OCI-LY7 (cell line): ENCODE measurements at regions not wholly inside any gene's neighbourhood (a gene's known extent, or its start where the extent isn't known, plus 50 kb on each side); places are given as distances from the start of the nearest gene placed in this dataset.

Experiments
- CTCF ChIP-seq: fragments of 200-600 bp; sonication (generic); conservative IDR thresholded peaks from 2 replicates; pipeline ENCODE4 v1.5.1; 2014; ENCODE audit warnings: mild to moderate bottlenecking, antibody characterized with exemption, low read length, moderate library complexity, mixed read lengths
- EZH2phosphoT487 ChIP-seq: fragments of 200-600 bp; sonication (generic); IDR thresholded peaks from 2 replicates; pipeline ENCODE4 v1.6.1; 2018; ENCODE audit warnings: low read depth, borderline replicate concordance, mild to moderate bottlenecking, mixed run types, antibody characterized with exemption, low read length, moderate library complexity, mixed read lengths

GRCh38 chr5:60076746-60077145 is 183.2 kb upstream of the PDE4D start:
- TF ChIP-seq CTCF (no peak), EZH2phosphoT487 (no peak)
